ENCODE measurements at regions not wholly inside any gene's neighbourhood (a gene's known extent, or its start where the extent isn't known, plus 50 kb on each side); places are given as distances from the start of the nearest gene placed in this dataset.

DNA sequence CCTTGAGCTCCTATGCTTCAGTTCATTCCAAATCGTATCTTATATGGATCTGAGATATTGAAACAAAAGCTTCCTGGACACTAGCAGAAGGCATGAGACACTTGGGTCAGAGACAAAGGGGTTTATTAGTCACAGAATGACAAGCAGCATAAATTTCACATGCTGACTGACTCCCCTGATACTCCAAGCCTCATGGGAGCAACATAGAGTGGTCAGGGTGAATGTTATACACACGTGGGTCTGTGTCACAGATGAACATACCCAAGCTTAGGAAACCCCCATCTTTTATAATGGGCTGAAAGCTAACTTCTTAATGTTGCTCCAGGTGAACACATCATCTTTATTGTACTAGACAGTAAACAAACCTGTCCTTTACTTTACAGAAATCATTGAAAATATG lies 599.9 kb upstream of the RGS18 start:
- TF ChIP-seq, protein P1, sequence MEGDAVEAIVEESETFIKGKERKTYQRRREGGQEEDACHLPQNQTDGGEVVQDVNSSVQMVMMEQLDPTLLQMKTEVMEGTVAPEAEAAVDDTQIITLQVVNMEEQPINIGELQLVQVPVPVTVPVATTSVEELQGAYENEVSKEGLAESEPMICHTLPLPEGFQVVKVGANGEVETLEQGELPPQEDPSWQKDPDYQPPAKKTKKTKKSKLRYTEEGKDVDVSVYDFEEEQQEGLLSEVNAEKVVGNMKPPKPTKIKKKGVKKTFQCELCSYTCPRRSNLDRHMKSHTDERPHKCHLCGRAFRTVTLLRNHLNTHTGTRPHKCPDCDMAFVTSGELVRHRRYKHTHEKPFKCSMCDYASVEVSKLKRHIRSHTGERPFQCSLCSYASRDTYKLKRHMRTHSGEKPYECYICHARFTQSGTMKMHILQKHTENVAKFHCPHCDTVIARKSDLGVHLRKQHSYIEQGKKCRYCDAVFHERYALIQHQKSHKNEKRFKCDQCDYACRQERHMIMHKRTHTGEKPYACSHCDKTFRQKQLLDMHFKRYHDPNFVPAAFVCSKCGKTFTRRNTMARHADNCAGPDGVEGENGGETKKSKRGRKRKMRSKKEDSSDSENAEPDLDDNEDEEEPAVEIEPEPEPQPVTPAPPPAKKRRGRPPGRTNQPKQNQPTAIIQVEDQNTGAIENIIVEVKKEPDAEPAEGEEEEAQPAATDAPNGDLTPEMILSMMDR (IDR thresholded peaks at IDR 0.05; ENCODE audit: poor library complexity), result no peak
- TF ChIP-seq EZH2 (IDR thresholded peaks at IDR 0.05; ENCODE audit: borderline replicate concordance), result no peak
- no peak for TF ChIP-seq EZH2phosphoT487 (IDR thresholded peaks at IDR 0.05; ENCODE audit: low read depth, severe bottlenecking, unreplicated experiment)
